ENCODE measurements at regions not wholly inside any gene's neighbourhood (a gene's known extent, or its start where the extent isn't known, plus 50 kb on each side); places are given as distances from the start of the nearest gene placed in this dataset.
"Not testable (repeated sequence)": the region's sequence is repeated elsewhere in the genome, so short reads cannot be mapped to it uniquely, and the experiment has no call there.

GRCh38 chr16:59959311-59959710 lies 1225.2 kb upstream of the GOT2 start:
- intact Hi-C loops (cut with micrococcal nuclease) = no loop called here
- no peak overlapping the region for H3K4me3 Mint-ChIP-seq
- no peak for TF ChIP-seq CTCF (IDR thresholded peaks at IDR 0.05)
- H3K9me3 Mint-ChIP-seq = peaks cover 6% of the 10 kb centered on the region
- ATAC-seq (ENCODE audit: low read depth) (no peak), DNase-seq (no peak)
- H3K27ac Mint-ChIP-seq = no peak overlapping the region
- CTCF ChIA-PET = no interaction called here
- no peaks in the 10 kb centered on the region for H3K27me3 Mint-ChIP-seq
- H3K36me3 Mint-ChIP-seq (ENCODE audit: low read depth) = no peaks in the 10 kb centered on the region
- H3K4me1 Mint-ChIP-seq = no peaks in the 10 kb centered on the region
- POLR2A ChIA-PET = no interaction called here

GRCh38 chr16:59950431-59950830 lies 1216.3 kb upstream of the GOT2 start:
- no peaks in the 10 kb centered on the region for H3K27me3 Mint-ChIP-seq
- no peak for DNase-seq
- no peak for TF ChIP-seq CTCF (IDR thresholded peaks at IDR 0.05)
- intact Hi-C loops (cut with micrococcal nuclease) = no loop called here
- no peak for ATAC-seq (ENCODE audit: low read depth)
- H3K4me3 Mint-ChIP-seq = no peak overlapping the region
- no peak overlapping the region for H3K27ac Mint-ChIP-seq
- ChIA-PET POLR2A (no interaction called here), CTCF (no interaction called here)
- no peaks in the 10 kb centered on the region for H3K36me3 Mint-ChIP-seq (ENCODE audit: low read depth)
- H3K4me1 Mint-ChIP-seq = no peaks in the 10 kb centered on the region
- peaks cover 4% of the 10 kb centered on the region for H3K9me3 Mint-ChIP-seq

DNA sequence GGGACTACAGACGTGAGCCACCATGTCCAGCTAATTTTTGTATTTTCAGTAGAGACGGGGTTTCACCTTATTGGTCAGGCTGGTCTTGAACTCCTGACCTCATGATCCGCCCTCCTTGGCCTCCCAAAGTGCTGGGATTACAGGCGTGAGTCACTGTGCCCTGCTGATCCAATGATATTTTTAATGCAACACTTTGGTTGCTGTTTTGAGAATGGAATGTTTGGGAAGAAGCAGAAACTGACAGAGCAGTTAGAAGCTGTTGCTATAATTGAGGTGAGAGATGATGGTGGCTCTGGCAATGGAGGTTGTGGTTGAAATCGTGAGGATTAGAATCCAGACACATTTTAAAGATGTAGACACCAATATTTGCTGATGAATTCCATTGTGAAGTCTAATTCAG lies 1209.9 kb upstream of the GOT2 start:
- H3K36me3 Mint-ChIP-seq (ENCODE audit: low read depth); DNase-seq; H3K4me3 Mint-ChIP-seq; H3K27me3 Mint-ChIP-seq; POLR2A ChIA-PET; H3K27ac Mint-ChIP-seq; CTCF ChIA-PET; ATAC-seq (ENCODE audit: low read depth); intact Hi-C loops (cut with micrococcal nuclease); H3K9me3 Mint-ChIP-seq; H3K4me1 Mint-ChIP-seq: not testable (repeated sequence)

- no peak for ATAC-seq (ENCODE audit: low read depth)
- Mint-ChIP-seq H3K9me3 (peaks cover 13% of the 10 kb centered on the region), H3K4me1 (no peaks in the 10 kb centered on the region), H3K27me3 (no peaks in the 10 kb centered on the region), H3K36me3 (ENCODE audit: low read depth) (no peaks in the 10 kb centered on the region), H3K4me3 (no peak overlapping the region), H3K27ac (no peak overlapping the region)
- TF ChIP-seq CTCF (IDR thresholded peaks at IDR 0.05) = no peak
- DNase-seq = no peak
- ChIA-PET POLR2A (no interaction called here), CTCF (no interaction called here)
- intact Hi-C loops (cut with micrococcal nuclease) = no loop called here
These were observed 1207.5 kb upstream of the GOT2 start for GRCh38 chr16:59941594-59941993.

DNA sequence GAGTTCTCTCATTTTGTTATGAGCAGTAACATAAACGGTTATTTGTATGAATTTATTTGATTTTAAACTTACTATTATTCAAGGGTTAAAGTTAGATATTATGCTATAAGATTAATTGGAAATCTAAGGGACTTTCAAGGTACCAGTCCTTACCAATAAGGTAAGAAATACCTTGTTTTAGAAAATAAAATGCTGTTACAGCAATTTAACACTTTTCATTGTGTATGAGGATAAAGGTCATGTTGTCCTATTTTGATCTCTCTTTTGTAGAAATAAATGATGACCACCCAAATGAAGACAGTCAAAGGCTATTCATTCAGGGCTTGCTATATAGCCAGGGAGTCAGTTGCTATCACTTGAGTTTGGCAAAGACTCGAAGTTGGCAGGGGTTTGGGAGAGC lies 1185.9 kb upstream of the GOT2 start:
- no peak for TF ChIP-seq CTCF (IDR thresholded peaks at IDR 0.05)
- Mint-ChIP-seq H3K36me3 (ENCODE audit: low read depth) (no peaks in the 10 kb centered on the region), H3K4me1 (no peaks in the 10 kb centered on the region), H3K9me3 (peaks cover 3% of the 10 kb centered on the region), H3K27me3 (no peaks in the 10 kb centered on the region), H3K4me3 (no peak overlapping the region), H3K27ac (no peak overlapping the region)
- intact Hi-C loops (cut with micrococcal nuclease) = no loop called here
- POLR2A ChIA-PET = no interaction called here
- DNase-seq (no peak), ATAC-seq (ENCODE audit: low read depth) (no peak)
- CTCF ChIA-PET = no interaction called here

DNA sequence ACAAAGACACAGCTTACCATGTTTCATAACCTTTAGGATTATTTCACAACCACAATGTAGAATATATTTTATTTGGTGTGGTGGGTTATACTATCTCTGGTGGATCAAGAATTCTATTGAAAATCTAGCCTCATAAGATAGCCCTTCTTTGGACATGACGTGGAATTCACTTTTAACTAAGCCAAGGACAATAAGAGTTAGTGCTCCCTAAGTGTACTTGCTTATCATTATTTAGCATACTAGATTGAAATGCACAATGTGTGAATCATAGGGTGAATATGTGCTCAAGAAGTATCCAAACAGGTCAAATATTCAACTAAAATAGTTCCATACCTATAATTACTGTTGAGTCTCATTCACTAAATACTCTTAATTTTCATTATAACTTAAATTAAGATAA lies 1179.5 kb upstream of the GOT2 start:
- ATAC-seq (ENCODE audit: low read depth) (no peak), DNase-seq (no peak)
- intact Hi-C loops (cut with micrococcal nuclease) = no loop called here
- CTCF ChIA-PET = no interaction called here
- POLR2A ChIA-PET = no interaction called here
- H3K4me3 Mint-ChIP-seq = no peak overlapping the region
- H3K27me3 Mint-ChIP-seq = no peaks in the 10 kb centered on the region
- no peak overlapping the region for H3K27ac Mint-ChIP-seq
- H3K4me1 Mint-ChIP-seq = no peaks in the 10 kb centered on the region
- H3K9me3 Mint-ChIP-seq = peaks cover 3% of the 10 kb centered on the region
- TF ChIP-seq CTCF (IDR thresholded peaks at IDR 0.05) = no peak
- H3K36me3 Mint-ChIP-seq (ENCODE audit: low read depth) = no peaks in the 10 kb centered on the region
